NCI-H460 (cell line): ENCODE measurements at regions not wholly inside any gene's neighbourhood (a gene's known extent, or its start where the extent isn't known, plus 50 kb on each side); places are given as distances from the start of the nearest gene placed in this dataset.
A peak's percentile ranks its signal among the peaks of the same experiment; 100 is the strongest.
"Not testable (repeated sequence)": the region's sequence is repeated elsewhere in the genome, so short reads cannot be mapped to it uniquely, and the experiment has no call there.

Source experiments
- DNase-seq: peaks from one replicate; pipeline ENCODE4 v3.0.0-alpha.2; 2016; ENCODE audit warnings: low read depth; ENCODE audit errors: extremely low read depth

GRCh38 chr20:52098186-52098585 lies 93.4 kb downstream of the ZFP64 start:
- DNase-seq, result no peak

- DNase-seq, result no peak
Observed at GRCh38 chr20:52096117-52096516, 95.5 kb downstream of the ZFP64 start.

GRCh38 chr20:52094693-52095092 lies 96.9 kb downstream of the ZFP64 start:
- no peak for DNase-seq

GRCh38 chr20:52093575-52093974 lies 98.0 kb downstream of the ZFP64 start:
- no peak for DNase-seq

- no peak for DNase-seq
Observed at GRCh38 chr20:52090035-52090434, 101.5 kb downstream of the ZFP64 start.

GRCh38 chr20:52087471-52087870 lies 104.1 kb downstream of the ZFP64 start:
- no peak for DNase-seq

- DNase-seq, result no peak
Observed at GRCh38 chr20:52086878-52087277, 104.7 kb downstream of the ZFP64 start.

- DNase-seq, result no peak
Observed at GRCh38 chr20:52084727-52085126, 106.9 kb downstream of the ZFP64 start.

- peak; percentile 63 for DNase-seq
Observed at GRCh38 chr20:52083627-52084232, 107.8 kb downstream of the ZFP64 start.

- DNase-seq, result no peak
Observed at GRCh38 chr20:52082612-52083011, 109.0 kb downstream of the ZFP64 start.

- DNase-seq, result no peak
Observed at GRCh38 chr20:52081791-52082190, 109.8 kb downstream of the ZFP64 start.

GRCh38 chr20:52081066-52081465 lies 110.5 kb downstream of the ZFP64 start:
- DNase-seq, result no peak

GRCh38 chr20:52078289-52078688 lies 113.3 kb downstream of the ZFP64 start:
- DNase-seq, result no peak

- DNase-seq, result no peak
Observed at GRCh38 chr20:52076164-52076563, 115.4 kb downstream of the ZFP64 start.

- no peak for DNase-seq
Observed at GRCh38 chr20:52075400-52075799, 116.2 kb downstream of the ZFP64 start.

GRCh38 chr20:52071136-52071535 lies 120.4 kb downstream of the ZFP64 start:
- no peak for DNase-seq

- no peak for DNase-seq
Observed at GRCh38 chr20:52064931-52065330, 126.6 kb downstream of the ZFP64 start.

- DNase-seq, result no peak
Observed at GRCh38 chr20:52062452-52063209, 128.9 kb downstream of the ZFP64 start.

GRCh38 chr20:52060794-52061714 lies 130.5 kb downstream of the ZFP64 start:
- DNase-seq, result peak; percentile 66

- DNase-seq, result not testable (repeated sequence)
Observed at GRCh38 chr20:52057133-52057532, 134.4 kb downstream of the ZFP64 start.
